ENCODE measurements at regions not wholly inside any gene's neighbourhood (a gene's known extent, or its start where the extent isn't known, plus 50 kb on each side); places are given as distances from the start of the nearest gene placed in this dataset.
"Not testable (repeated sequence)": the region's sequence is repeated elsewhere in the genome, so short reads cannot be mapped to it uniquely, and the experiment has no call there.

DNA sequence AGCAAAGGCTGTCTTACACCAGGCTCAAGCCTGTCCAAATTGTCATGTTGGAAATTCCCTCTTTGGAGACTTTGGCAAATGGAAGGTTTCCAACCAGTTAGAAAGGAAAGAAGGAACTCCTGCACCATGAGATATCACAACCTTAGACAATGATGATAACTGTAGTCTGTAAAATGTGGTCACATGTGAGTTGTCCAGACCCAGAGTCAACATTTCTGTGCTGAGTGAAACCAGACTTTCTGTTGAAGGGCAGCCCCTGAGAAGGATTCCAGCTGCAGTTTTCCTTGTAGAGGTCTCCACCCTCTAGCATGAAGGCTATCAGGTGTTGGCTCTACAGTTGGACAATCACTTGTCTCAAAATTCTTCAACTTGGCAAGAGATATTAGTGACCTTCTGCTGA, 82.4 kb downstream of the SOX3 start:
- H4K20me1 ChIP-seq (replicated peaks; ENCODE audit: insufficient read depth), result no peaks in the 10 kb centered on the region
- no peaks in the 10 kb centered on the region for H3K36me3 ChIP-seq (ENCODE audit: insufficient read depth)
- no peak overlapping the region for H2AFZ ChIP-seq
- Mint-ChIP-seq H3K27ac (no peak overlapping the region), H3K9me3 (no peaks in the 10 kb centered on the region), H3K4me1 (no peaks in the 10 kb centered on the region), H3K27me3 (ENCODE audit: insufficient read depth, low read depth, poor library complexity) (no peaks in the 10 kb centered on the region), H3K4me3 (no peak overlapping the region), H3K36me3 (ENCODE audit: low read depth) (no peaks in the 10 kb centered on the region)
- TF ChIP-seq NANOG (IDR thresholded peaks at IDR 0.05; ENCODE audit: borderline replicate concordance), result no peak
- TF ChIP-seq ETS1 (IDR thresholded peaks at IDR 0.05), result no peak
- TF ChIP-seq REST (IDR thresholded peaks at IDR 0.05; ENCODE audit: unreplicated experiment), result no peak
- TF ChIP-seq JUNB (IDR thresholded peaks at IDR 0.05; ENCODE audit: unreplicated experiment), result no peak
- no peak for TF ChIP-seq ZNF331 (CRISPR knock-in tag; IDR thresholded peaks at IDR 0.05; ENCODE audit: low read depth)
- TF ChIP-seq EZH2 (IDR thresholded peaks at IDR 0.05; ENCODE audit: low read depth, unreplicated experiment), result no peak
- TF ChIP-seq CREB1 (CRISPR knock-in tag; IDR thresholded peaks at IDR 0.05; ENCODE audit: low read depth), result no peak
- TF ChIP-seq STAT1 (IDR thresholded peaks at IDR 0.05; ENCODE audit: unreplicated experiment), result no peak
- no peak for TF ChIP-seq POLR2AphosphoS5 (IDR thresholded peaks at IDR 0.05; ENCODE audit: low read depth)
- ATAC-seq, result no peak
- DNase-seq (ENCODE audit: low spot score), result no peak
- no peaks in the 10 kb centered on the region for H3K27me3 ChIP-seq (ENCODE audit: insufficient read depth)
- no peak overlapping the region for H3K4me2 ChIP-seq
- no peak overlapping the region for H3K27ac ChIP-seq (ENCODE audit: low read depth)
- H3F3A ChIP-seq (replicated peaks; ENCODE audit: low read depth), result no peaks in the 10 kb centered on the region
- no peaks in the 10 kb centered on the region for H3K4me1 ChIP-seq (ENCODE audit: insufficient read depth)
- no peaks in the 10 kb centered on the region for H3K79me2 ChIP-seq (replicated peaks; ENCODE audit: insufficient read depth)
- H3K4me3 ChIP-seq, result no peak overlapping the region
- H3K9me2 ChIP-seq (ENCODE audit: insufficient read depth), result no peaks in the 10 kb centered on the region

- not testable (repeated sequence) for H3K36me3 Mint-ChIP-seq (ENCODE audit: low read depth); ATAC-seq; H4K20me1 ChIP-seq (replicated peaks; ENCODE audit: insufficient read depth); H3K4me1 Mint-ChIP-seq; H3K36me3 ChIP-seq (ENCODE audit: insufficient read depth); H3K79me2 ChIP-seq (replicated peaks; ENCODE audit: insufficient read depth); H3K4me2 ChIP-seq; H3K4me3 ChIP-seq; H2AFZ ChIP-seq; H3K9me2 ChIP-seq (ENCODE audit: insufficient read depth); H3K27me3 Mint-ChIP-seq (ENCODE audit: insufficient read depth, low read depth, poor library complexity); H3K27ac ChIP-seq (ENCODE audit: low read depth); H3K27ac Mint-ChIP-seq; H3K4me1 ChIP-seq (ENCODE audit: insufficient read depth); H3K4me3 Mint-ChIP-seq; DNase-seq (ENCODE audit: low spot score); H3K27me3 ChIP-seq (ENCODE audit: insufficient read depth); H3F3A ChIP-seq (replicated peaks; ENCODE audit: low read depth)
- peaks cover 24% of the 10 kb centered on the region for H3K9me3 Mint-ChIP-seq
Observed at GRCh38 chrX:140402131-140402530, 102.7 kb downstream of the SOX3 start.

- H3K4me2 ChIP-seq; H3K27ac ChIP-seq (ENCODE audit: low read depth); H2AFZ ChIP-seq; DNase-seq (ENCODE audit: low spot score); H3F3A ChIP-seq (replicated peaks; ENCODE audit: low read depth); H3K4me3 Mint-ChIP-seq; H3K9me3 Mint-ChIP-seq; H3K36me3 Mint-ChIP-seq (ENCODE audit: low read depth); H3K4me1 Mint-ChIP-seq; H3K27me3 Mint-ChIP-seq (ENCODE audit: insufficient read depth, low read depth, poor library complexity); ATAC-seq; H3K79me2 ChIP-seq (replicated peaks; ENCODE audit: insufficient read depth); H4K20me1 ChIP-seq (replicated peaks; ENCODE audit: insufficient read depth); H3K27me3 ChIP-seq (ENCODE audit: insufficient read depth); H3K4me1 ChIP-seq (ENCODE audit: insufficient read depth); H3K9me2 ChIP-seq (ENCODE audit: insufficient read depth); H3K27ac Mint-ChIP-seq; H3K36me3 ChIP-seq (ENCODE audit: insufficient read depth); H3K4me3 ChIP-seq: not testable (repeated sequence)
Observed at GRCh38 chrX:140396326-140396725, 108.5 kb downstream of the SOX3 start.

Data from GM23338 (cell line).